C4-2B (cell line): ENCODE measurements at regions not wholly inside any gene's neighbourhood (a gene's known extent, or its start where the extent isn't known, plus 50 kb on each side); places are given as distances from the start of the nearest gene placed in this dataset.

Experiments
- CTCF ChIP-seq: fragments of 450-650 bp; conservative IDR thresholded peaks from 2 replicates; pipeline ENCODE4 v1.5.1; 2017; ENCODE audit warnings: mild to moderate bottlenecking
- ZFX ChIP-seq: fragments of 450-650 bp; IDR thresholded peaks from 2 replicates; pipeline ENCODE4 v1.6.1; 2017

- TF ChIP-seq CTCF (no peak), ZFX (no peak)
Measured at GRCh38 chrX:5536261-5536660, 692.4 kb downstream of the NLGN4X start.
